GM12878 (cell line): ENCODE measurements at regions not wholly inside any gene's neighbourhood (a gene's known extent, or its start where the extent isn't known, plus 50 kb on each side); places are given as distances from the start of the nearest gene placed in this dataset.

Experiments used
- ATAC-seq: fragments of 200-7000 bp; cut with Tn5 transposase; 3 replicates; pipeline ENCODE4 v1.9.1; 2020; ENCODE audit warnings: mild to moderate bottlenecking, moderate library complexity
- BruUV-seq: library from RNA; stranded (reverse); fragments of 400-500 nt; replicated peaks from 2 replicates; lab custom pipeline; 2021; lab: Mats Ljungman, UMichigan
- CTCF ChIA-PET: fragments of 300-600 bp; sonication (Branson Sonifier 250); formaldehyde crosslinking; extraction: SDS; loops from one replicate; lab custom pipeline; 2021; ENCODE audit warnings: inconsistent platforms; lab: Yijun Ruan, JAX
- POLR2A ChIA-PET: fragments of 350-600 bp; formaldehyde crosslinking; extraction: SDS; loops from one replicate; lab custom pipeline; 2021; ENCODE audit warnings: inconsistent platforms; lab: Charles Lee
- RAD21 ChIA-PET: fragments of 300-600 bp; sonication (Branson Sonifier 250); formaldehyde crosslinking; loops from one replicate; lab custom pipeline; 2023; ENCODE audit warnings: antibody characterized with exemption; ENCODE audit not compliant: unreplicated experiment; lab: Charles Lee
- SMC1A ChIA-PET: fragments of 300-600 bp; sonication (Branson Sonifier 250); formaldehyde crosslinking; loops from one replicate; lab custom pipeline; 2023; ENCODE audit not compliant: unreplicated experiment, uncharacterized antibody; lab: Charles Lee
- DNase-seq: peaks from one replicate; pipeline ENCODE4 v3.0.0-alpha.2; 2011; ENCODE audit warnings: low read depth, low spot score
- FAIRE-seq: peaks from 3 replicates; lab custom pipeline; 2011; peaks lifted over from hg19 to GRCh38; lab: Jason Lieb, UNC
- H2AFZ ChIP-seq: 2 replicates; pipeline ENCODE4 v1.6.0; 2011; ENCODE audit warnings: low read depth, low read length, control low read depth; ENCODE audit not compliant: control insufficient read depth
- H3K27ac ChIP-seq: 2 replicates; pipeline ENCODE4 v1.5.1; 2011; ENCODE audit warnings: control low read depth; ENCODE audit not compliant: control insufficient read depth, insufficient read depth
- H3K27me3 ChIP-seq, 2 experiments: replicated peaks in 1 of 2; 2 replicates each; pipeline versions ENCODE4 v1.6.0 to v1.6.1; 2011; ENCODE audit warnings: low read length in 1 of 2; ENCODE audit not compliant: control insufficient read depth in 2 of 2, insufficient read depth in 2 of 2
- H3K36me3 ChIP-seq, 2 experiments: 2 replicates each; pipeline ENCODE4 v1.5.1; 2011; ENCODE audit warnings: low read length in 1 of 2; ENCODE audit not compliant: control insufficient read depth in 2 of 2, insufficient read depth in 2 of 2
- H3K4me1 ChIP-seq: 2 replicates; pipeline ENCODE4 v1.6.1; 2011; ENCODE audit warnings: mild to moderate bottlenecking, low read length, moderate library complexity, mixed read lengths; ENCODE audit not compliant: control insufficient read depth, insufficient read depth
- H3K4me2 ChIP-seq: 2 replicates; pipeline ENCODE4 v1.6.0; 2011; ENCODE audit warnings: control low read depth; ENCODE audit not compliant: control insufficient read depth, insufficient read depth
- H3K4me3 ChIP-seq: fragments of 200-600 bp; sonication (generic); 2 replicates; pipeline ENCODE4 v1.5.1; 2016
- H3K79me2 ChIP-seq: 2 replicates; pipeline ENCODE4 v1.6.0; 2011; ENCODE audit warnings: low read length; ENCODE audit not compliant: control insufficient read depth, insufficient read depth
- H3K9ac ChIP-seq: 2 replicates; pipeline ENCODE4 v1.8.0; 2011; ENCODE audit warnings: low read length, control low read depth, mixed read lengths; ENCODE audit not compliant: control insufficient read depth, insufficient read depth
- H3K9me3 ChIP-seq: replicated peaks from 3 replicates; pipeline ENCODE4 v1.5.1; 2011; ENCODE audit warnings: mild to moderate bottlenecking, low read length; ENCODE audit not compliant: control insufficient read depth, insufficient read depth
- H4K20me1 ChIP-seq: 2 replicates; pipeline ENCODE4 v1.6.0; 2011; ENCODE audit not compliant: control insufficient read depth, insufficient read depth
- ASH2L ChIP-seq: fragments of 300-600, 200-600 bp; sonication (generic); IDR thresholded peaks from 2 replicates; pipeline ENCODE4 v1.6.1; 2017; ENCODE audit warnings: low read depth, mild to moderate bottlenecking, borderline replicate concordance
- CREB1 ChIP-seq: IDR thresholded peaks from 2 replicates; pipeline ENCODE4 v1.6.1; 2012; ENCODE audit warnings: low read depth, mild to moderate bottlenecking, inconsistent platforms
- GATAD2B ChIP-seq: fragments of 450-650 bp; conservative IDR thresholded peaks from 2 replicates; pipeline ENCODE4 v1.6.1; 2017; ENCODE audit warnings: low read depth, mild to moderate bottlenecking, moderate library complexity
- HDGF ChIP-seq: fragments of 450-650 bp; IDR thresholded peaks from 2 replicates; pipeline ENCODE4 v1.6.1; 2016; ENCODE audit warnings: antibody characterized with exemption
- MYC ChIP-seq: IDR thresholded peaks from 2 replicates; pipeline ENCODE4 v1.6.1; 2011; ENCODE audit warnings: mild to moderate bottlenecking, low read length, moderate library complexity, inconsistent platforms; ENCODE audit not compliant: insufficient read depth, insufficient replicate concordance, insufficient read length, severe bottlenecking
- POLR2AphosphoS2 ChIP-seq: IDR thresholded peaks from 2 replicates; pipeline ENCODE4 v1.6.1; 2011; ENCODE audit warnings: low read depth, mild to moderate bottlenecking, low read length, improper control_type of control experiment, moderate library complexity
- SREBF1 ChIP-seq: IDR thresholded peaks from 2 replicates; pipeline ENCODE4 v1.6.1; 2012; ENCODE audit warnings: mild to moderate bottlenecking, low read length
- SUZ12 ChIP-seq: fragments of 200-600 bp; sonication (generic); IDR thresholded peaks from one replicate; pipeline ENCODE4 v1.6.1; 2018; ENCODE audit warnings: antibody characterized with exemption, mild to moderate bottlenecking; ENCODE audit not compliant: unreplicated experiment
- YBX1 ChIP-seq: fragments of 450-650 bp; IDR thresholded peaks from 2 replicates; pipeline ENCODE4 v1.6.1; 2016; ENCODE audit warnings: antibody characterized with exemption
- ZZZ3 ChIP-seq: IDR thresholded peaks from 2 replicates; pipeline ENCODE4 v1.6.1; 2011; ENCODE audit warnings: low read depth; ENCODE audit not compliant: control insufficient read depth, insufficient read length
- WGBS: methylation state at CpG from one replicate; pipeline ENCODE4 v1.1.6; 2016; ENCODE audit warnings: low lambda C conversion rate; ENCODE audit not compliant: insufficient replicate concordance, insufficient coverage; ENCODE audit errors: missing lambda C conversion rate; 5-methylcytosine and 5-hydroxymethylcytosine counted together
- in situ Hi-C: fragments of 300-500 bp; cut with MboI; formaldehyde crosslinking; loops from 9 replicates; pipeline ENCODE4 v1.14.3; 2018; ENCODE audit warnings: mixed read lengths
- intact Hi-C: fragments of 100-400 bp; cut with micrococcal nuclease; formaldehyde crosslinking; loops from one replicate; pipeline ENCODE4 v1.14.2; 2022; ENCODE audit not compliant: unreplicated experiment
- TF ChIP-seq, protein P1 (sequence below): fragments of 150-350 bp; IDR thresholded peaks from 2 replicates; pipeline ENCODE4 v1.6.1; 2016; ENCODE audit warnings: low read depth, low read length
- TF ChIP-seq, protein P2 (sequence below): fragments of 450-650 bp; IDR thresholded peaks from 2 replicates; pipeline ENCODE4 v1.6.1; 2017; ENCODE audit warnings: mild to moderate bottlenecking, moderate library complexity
- TF ChIP-seq, protein P3 (sequence below): fragments of 450-650 bp; formaldehyde crosslinking; IDR thresholded peaks from 2 replicates; pipeline ENCODE4 v1.4.0; 2020; ENCODE audit warnings: mild to moderate bottlenecking, moderate library complexity

DNA sequence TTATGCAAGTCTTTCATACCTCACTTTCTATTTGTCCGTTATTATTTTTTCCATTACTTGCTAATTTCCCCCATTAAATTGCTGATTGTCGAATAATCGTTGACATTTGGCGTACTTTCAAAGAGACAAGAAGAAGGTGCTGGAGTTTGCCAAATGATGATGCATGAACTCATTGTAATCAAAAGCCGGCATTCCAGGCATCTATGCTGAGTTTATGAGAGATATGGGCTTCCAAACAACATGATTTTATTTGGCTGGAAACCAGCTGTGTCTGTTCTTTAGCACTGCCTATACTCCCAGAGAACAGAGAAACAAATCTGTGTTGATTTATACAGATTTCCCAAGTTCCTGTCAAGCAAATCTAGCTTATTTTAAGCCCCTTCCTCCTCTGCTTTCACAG, 80.8 kb upstream of the RPS6KA3 start:
- H3K4me2 ChIP-seq, result no peak overlapping the region
- BruUV-seq, result no TSS peak
- ATAC-seq (no peak), DNase-seq (no peak), FAIRE-seq (no peak)
- H3K27ac ChIP-seq, result no peak overlapping the region
- H3K9me3 ChIP-seq, result no peaks in the 10 kb centered on the region; the same call in 1 of the 3 replicates
- ChIA-PET SMC1A (no interaction called here), CTCF (no interaction called here), RAD21 (no interaction called here), POLR2A (no interaction called here)
- H3K36me3 ChIP-seq, result no peaks in the 10 kb centered on the region
- H4K20me1 ChIP-seq, result no peaks in the 10 kb centered on the region
- H3K9ac ChIP-seq, result no peak overlapping the region
- H2AFZ ChIP-seq, result no peak overlapping the region
- H3K27me3 ChIP-seq, result no peaks in the 10 kb centered on the region
- in situ Hi-C loops, result no loop called here
- no peaks in the 10 kb centered on the region for H3K79me2 ChIP-seq
- H3K4me3 ChIP-seq, result no peak overlapping the region
- intact Hi-C loops, result no loop called here
- H3K4me1 ChIP-seq, result no peaks in the 10 kb centered on the region
- 71% methylated on average over 5 of the region's 5 CpGs for WGBS
- TF ChIP-seq, protein P1, sequence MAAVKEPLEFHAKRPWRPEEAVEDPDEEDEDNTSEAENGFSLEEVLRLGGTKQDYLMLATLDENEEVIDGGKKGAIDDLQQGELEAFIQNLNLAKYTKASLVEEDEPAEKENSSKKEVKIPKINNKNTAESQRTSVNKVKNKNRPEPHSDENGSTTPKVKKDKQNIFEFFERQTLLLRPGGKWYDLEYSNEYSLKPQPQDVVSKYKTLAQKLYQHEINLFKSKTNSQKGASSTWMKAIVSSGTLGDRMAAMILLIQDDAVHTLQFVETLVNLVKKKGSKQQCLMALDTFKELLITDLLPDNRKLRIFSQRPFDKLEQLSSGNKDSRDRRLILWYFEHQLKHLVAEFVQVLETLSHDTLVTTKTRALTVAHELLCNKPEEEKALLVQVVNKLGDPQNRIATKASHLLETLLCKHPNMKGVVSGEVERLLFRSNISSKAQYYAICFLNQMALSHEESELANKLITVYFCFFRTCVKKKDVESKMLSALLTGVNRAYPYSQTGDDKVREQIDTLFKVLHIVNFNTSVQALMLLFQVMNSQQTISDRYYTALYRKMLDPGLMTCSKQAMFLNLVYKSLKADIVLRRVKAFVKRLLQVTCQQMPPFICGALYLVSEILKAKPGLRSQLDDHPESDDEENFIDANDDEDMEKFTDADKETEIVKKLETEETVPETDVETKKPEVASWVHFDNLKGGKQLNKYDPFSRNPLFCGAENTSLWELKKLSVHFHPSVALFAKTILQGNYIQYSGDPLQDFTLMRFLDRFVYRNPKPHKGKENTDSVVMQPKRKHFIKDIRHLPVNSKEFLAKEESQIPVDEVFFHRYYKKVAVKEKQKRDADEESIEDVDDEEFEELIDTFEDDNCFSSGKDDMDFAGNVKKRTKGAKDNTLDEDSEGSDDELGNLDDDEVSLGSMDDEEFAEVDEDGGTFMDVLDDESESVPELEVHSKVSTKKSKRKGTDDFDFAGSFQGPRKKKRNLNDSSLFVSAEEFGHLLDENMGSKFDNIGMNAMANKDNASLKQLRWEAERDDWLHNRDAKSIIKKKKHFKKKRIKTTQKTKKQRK, result no peak
- no peak for TF ChIP-seq SUZ12
- TF ChIP-seq, protein P2, sequence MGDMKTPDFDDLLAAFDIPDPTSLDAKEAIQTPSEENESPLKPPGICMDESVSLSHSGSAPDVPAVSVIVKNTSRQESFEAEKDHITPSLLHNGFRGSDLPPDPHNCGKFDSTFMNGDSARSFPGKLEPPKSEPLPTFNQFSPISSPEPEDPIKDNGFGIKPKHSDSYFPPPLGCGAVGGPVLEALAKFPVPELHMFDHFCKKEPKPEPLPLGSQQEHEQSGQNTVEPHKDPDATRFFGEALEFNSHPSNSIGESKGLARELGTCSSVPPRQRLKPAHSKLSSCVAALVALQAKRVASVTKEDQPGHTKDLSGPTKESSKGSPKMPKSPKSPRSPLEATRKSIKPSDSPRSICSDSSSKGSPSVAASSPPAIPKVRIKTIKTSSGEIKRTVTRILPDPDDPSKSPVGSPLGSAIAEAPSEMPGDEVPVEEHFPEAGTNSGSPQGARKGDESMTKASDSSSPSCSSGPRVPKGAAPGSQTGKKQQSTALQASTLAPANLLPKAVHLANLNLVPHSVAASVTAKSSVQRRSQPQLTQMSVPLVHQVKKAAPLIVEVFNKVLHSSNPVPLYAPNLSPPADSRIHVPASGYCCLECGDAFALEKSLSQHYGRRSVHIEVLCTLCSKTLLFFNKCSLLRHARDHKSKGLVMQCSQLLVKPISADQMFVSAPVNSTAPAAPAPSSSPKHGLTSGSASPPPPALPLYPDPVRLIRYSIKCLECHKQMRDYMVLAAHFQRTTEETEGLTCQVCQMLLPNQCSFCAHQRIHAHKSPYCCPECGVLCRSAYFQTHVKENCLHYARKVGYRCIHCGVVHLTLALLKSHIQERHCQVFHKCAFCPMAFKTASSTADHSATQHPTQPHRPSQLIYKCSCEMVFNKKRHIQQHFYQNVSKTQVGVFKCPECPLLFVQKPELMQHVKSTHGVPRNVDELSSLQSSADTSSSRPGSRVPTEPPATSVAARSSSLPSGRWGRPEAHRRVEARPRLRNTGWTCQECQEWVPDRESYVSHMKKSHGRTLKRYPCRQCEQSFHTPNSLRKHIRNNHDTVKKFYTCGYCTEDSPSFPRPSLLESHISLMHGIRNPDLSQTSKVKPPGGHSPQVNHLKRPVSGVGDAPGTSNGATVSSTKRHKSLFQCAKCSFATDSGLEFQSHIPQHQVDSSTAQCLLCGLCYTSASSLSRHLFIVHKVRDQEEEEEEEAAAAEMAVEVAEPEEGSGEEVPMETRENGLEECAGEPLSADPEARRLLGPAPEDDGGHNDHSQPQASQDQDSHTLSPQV, result no peak
- no peak for TF ChIP-seq POLR2AphosphoS2
- TF ChIP-seq MYC, result no peak
- TF ChIP-seq ASH2L, result no peak
- TF ChIP-seq HDGF, result no peak
- no peak for TF ChIP-seq YBX1
- no peak for TF ChIP-seq GATAD2B
- no peak for TF ChIP-seq ZZZ3
- TF ChIP-seq SREBF1, result no peak
- TF ChIP-seq CREB1, result no peak
- TF ChIP-seq, protein P3, sequence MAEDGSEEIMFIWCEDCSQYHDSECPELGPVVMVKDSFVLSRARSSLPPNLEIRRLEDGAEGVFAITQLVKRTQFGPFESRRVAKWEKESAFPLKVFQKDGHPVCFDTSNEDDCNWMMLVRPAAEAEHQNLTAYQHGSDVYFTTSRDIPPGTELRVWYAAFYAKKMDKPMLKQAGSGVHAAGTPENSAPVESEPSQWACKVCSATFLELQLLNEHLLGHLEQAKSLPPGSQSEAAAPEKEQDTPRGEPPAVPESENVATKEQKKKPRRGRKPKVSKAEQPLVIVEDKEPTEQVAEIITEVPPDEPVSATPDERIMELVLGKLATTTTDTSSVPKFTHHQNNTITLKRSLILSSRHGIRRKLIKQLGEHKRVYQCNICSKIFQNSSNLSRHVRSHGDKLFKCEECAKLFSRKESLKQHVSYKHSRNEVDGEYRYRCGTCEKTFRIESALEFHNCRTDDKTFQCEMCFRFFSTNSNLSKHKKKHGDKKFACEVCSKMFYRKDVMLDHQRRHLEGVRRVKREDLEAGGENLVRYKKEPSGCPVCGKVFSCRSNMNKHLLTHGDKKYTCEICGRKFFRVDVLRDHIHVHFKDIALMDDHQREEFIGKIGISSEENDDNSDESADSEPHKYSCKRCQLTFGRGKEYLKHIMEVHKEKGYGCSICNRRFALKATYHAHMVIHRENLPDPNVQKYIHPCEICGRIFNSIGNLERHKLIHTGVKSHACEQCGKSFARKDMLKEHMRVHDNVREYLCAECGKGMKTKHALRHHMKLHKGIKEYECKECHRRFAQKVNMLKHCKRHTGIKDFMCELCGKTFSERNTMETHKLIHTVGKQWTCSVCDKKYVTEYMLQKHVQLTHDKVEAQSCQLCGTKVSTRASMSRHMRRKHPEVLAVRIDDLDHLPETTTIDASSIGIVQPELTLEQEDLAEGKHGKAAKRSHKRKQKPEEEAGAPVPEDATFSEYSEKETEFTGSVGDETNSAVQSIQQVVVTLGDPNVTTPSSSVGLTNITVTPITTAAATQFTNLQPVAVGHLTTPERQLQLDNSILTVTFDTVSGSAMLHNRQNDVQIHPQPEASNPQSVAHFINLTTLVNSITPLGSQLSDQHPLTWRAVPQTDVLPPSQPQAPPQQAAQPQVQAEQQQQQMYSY (CRISPR knock-in tag), result no peak
